HepG2 (cell line): ENCODE measurements at regions not wholly inside any gene's neighbourhood (a gene's known extent, or its start where the extent isn't known, plus 50 kb on each side); places are given as distances from the start of the nearest gene placed in this dataset.
A peak's percentile ranks its signal among the peaks of the same experiment; 100 is the strongest.

Source experiments
- ATAC-seq: fragments of 200-7000 bp; cut with Tn5 transposase; 3 replicates; pipeline ENCODE4 v1.9.1; 2020; ENCODE audit warnings: mild to moderate bottlenecking, moderate library complexity
- BruUV-seq: library from RNA; stranded (reverse); fragments of 400-500 nt; replicated peaks from 2 replicates; lab custom pipeline; 2021; lab: Mats Ljungman, UMichigan
- CTCF ChIA-PET: fragments of 300-600 bp; formaldehyde crosslinking; extraction: SDS; loops from one replicate; lab custom pipeline; 2021; ENCODE audit warnings: low total read pairs, inconsistent platforms, low intra/inter-chr PET ratio; lab: Yijun Ruan, JAX
- POLR2A ChIA-PET: fragments of 350-600 bp; sonication (Branson Sonifier 250); formaldehyde crosslinking; loops from one replicate; lab custom pipeline; 2020; ENCODE audit warnings: antibody characterized with exemption, inconsistent platforms; lab: Yijun Ruan, JAX
- DNase-seq: peaks from one replicate; pipeline ENCODE4 v3.0.0-alpha.2; 2015; ENCODE audit warnings: low spot score
- FAIRE-seq: peaks from 3 replicates; lab custom pipeline; 2011; peaks lifted over from hg19 to GRCh38; lab: Jason Lieb, UNC
- H2AFZ ChIP-seq: one replicate; pipeline ENCODE4 v1.6.1; 2011; ENCODE audit warnings: low read length, inconsistent platforms
- H3K27ac ChIP-seq: fragments of 300-600 bp; 3 replicates; pipeline ENCODE4 v1.8.0; 2011; ENCODE audit warnings: mixed run types, mild to moderate bottlenecking, mixed read lengths, low read length, inconsistent platforms; ENCODE audit not compliant: insufficient read depth; ENCODE audit errors: extremely low read length
- H3K27me3 ChIP-seq, 2 experiments: fragments of 200-600 bp in 1 of 2; 2 replicates in 1 of 2; 3 replicates in 1 of 2; pipeline versions ENCODE4 v1.6.0 to v1.8.0; 2011; ENCODE audit warnings: low read length in 2 of 2, mild to moderate bottlenecking in 2 of 2, moderate library complexity in 2 of 2, inconsistent platforms in 1 of 2; ENCODE audit not compliant: insufficient read depth in 2 of 2, control insufficient read depth in 1 of 2
- H3K36me3 ChIP-seq, 2 experiments: fragments of 200-600 bp in 1 of 2; replicated peaks in 1 of 2; 2 replicates in 1 of 2; 3 replicates in 1 of 2; pipeline versions ENCODE4 v1.5.1 to v1.8.0; 2011; ENCODE audit warnings: low read length in 2 of 2, inconsistent platforms in 1 of 2; ENCODE audit not compliant: insufficient read depth in 2 of 2, control insufficient read depth in 1 of 2
- H3K4me1 ChIP-seq: 2 replicates; pipeline ENCODE4 v1.5.1; 2012; ENCODE audit warnings: low read length, inconsistent platforms; ENCODE audit not compliant: insufficient read depth
- H3K4me2 ChIP-seq: 2 replicates; pipeline ENCODE4 v1.6.0; 2011; ENCODE audit warnings: low read depth, low read length, inconsistent platforms
- H3K4me3 ChIP-seq, 3 experiments: fragments of 200-600 bp in 1 of 3; sonication (generic), shearing (Covaris generic) in 1 of 3; replicated peaks in 1 of 3; 2 replicates each; pipeline ENCODE4 v1.5.1; 2011 to 2016; ENCODE audit warnings: low read length in 3 of 3, inconsistent platforms in 2 of 3, low read depth in 2 of 3, mild to moderate bottlenecking in 2 of 3, control low read depth in 1 of 3, mixed read lengths in 1 of 3; ENCODE audit not compliant: insufficient read depth in 1 of 3
- H3K79me2 ChIP-seq: one replicate; pipeline ENCODE4 v1.6.1; 2011; ENCODE audit warnings: low read length, inconsistent platforms; ENCODE audit not compliant: insufficient read depth
- H3K9ac ChIP-seq: 2 replicates; pipeline ENCODE4 v1.6.0; 2011; ENCODE audit warnings: mild to moderate bottlenecking, low read depth, low read length, inconsistent platforms; ENCODE audit not compliant: insufficient read depth
- H3K9me3 ChIP-seq: 2 replicates; pipeline ENCODE4 v1.5.1; 2012; ENCODE audit warnings: mild to moderate bottlenecking, low read length
- H4K20me1 ChIP-seq: 2 replicates; pipeline ENCODE4 v1.6.0; 2011; ENCODE audit warnings: inconsistent platforms, mild to moderate bottlenecking, low read length, moderate library complexity; ENCODE audit not compliant: insufficient read depth
- CENPT ChIP-seq: sonication (generic); formaldehyde crosslinking; IDR thresholded peaks from 2 replicates; pipeline ENCODE4 v1.8.0; 2022; ENCODE audit warnings: low read depth, mild to moderate bottlenecking, moderate library complexity, missing genetic modification reagents
- KDM2A ChIP-seq: sonication (generic); formaldehyde crosslinking; IDR thresholded peaks from 2 replicates; pipeline ENCODE4 v1.4.0; 2020; ENCODE audit warnings: low read depth, missing genetic modification reagents, borderline replicate concordance
- KLF11 ChIP-seq: IDR thresholded peaks from 2 replicates; pipeline ENCODE4 v1.6.1; 2016; ENCODE audit warnings: missing compliant biosample characterization
- MAFK ChIP-seq, 2 experiments: IDR thresholded peaks in 1 of 2; conservative IDR thresholded peaks in 1 of 2; 2 replicates each; pipeline ENCODE4 v1.6.1; 2011; ENCODE audit warnings: improper control_type of control experiment in 2 of 2, low read length in 2 of 2
- ZNF142 ChIP-seq: sonication (generic); formaldehyde crosslinking; IDR thresholded peaks from 2 replicates; pipeline ENCODE4 v1.4.0; 2020; ENCODE audit warnings: missing genetic modification reagents
- ZNF264 ChIP-seq: sonication (generic); formaldehyde crosslinking; IDR thresholded peaks from 2 replicates; pipeline ENCODE4 v1.4.0; 2020; ENCODE audit warnings: missing genetic modification reagents
- ZNF660 ChIP-seq: sonication (generic); formaldehyde crosslinking; IDR thresholded peaks from 2 replicates; pipeline ENCODE4 v1.5.1; 2020; ENCODE audit warnings: mild to moderate bottlenecking, low read depth, missing genetic modification reagents, borderline replicate concordance
- WGBS: methylation state at CpG from one replicate; pipeline ENCODE4 v1.1.6; 2017; ENCODE audit warnings: low lambda C conversion rate; 5-methylcytosine and 5-hydroxymethylcytosine counted together
- in situ Hi-C: cut with HindIII; loops from 2 replicates; pipeline ENCODE4 v1.10.0; 2017; ENCODE audit warnings: low pct_unique_long_range_greater_than_20kb; ENCODE audit not compliant: extremely low pct_ligation_motif_present
- intact Hi-C: fragments of 100-400 bp; cut with micrococcal nuclease; formaldehyde crosslinking; loops from one replicate; pipeline ENCODE4 v1.10.0; 2022; ENCODE audit not compliant: unreplicated experiment

GRCh38 chr7:32279500-32279899 is 209.3 kb upstream of the PDE1C start:
- DNase-seq: no peak
- intact Hi-C loops (no loop called here), in situ Hi-C loops (no loop called here)
- Histone ChIP-seq H3K9ac (no peak overlapping the region), H3K79me2 (no peaks in the 10 kb centered on the region), H3K4me3 (no peak overlapping the region), H2AFZ (no peak overlapping the region), H3K36me3 (no peaks in the 10 kb centered on the region), H3K27ac (no peak overlapping the region), H3K9me3 (no peaks in the 10 kb centered on the region), H3K4me1 (no peaks in the 10 kb centered on the region), H3K4me2 (no peak overlapping the region), H4K20me1 (no peaks in the 10 kb centered on the region), H3K27me3 (no peaks in the 10 kb centered on the region)
- 0% methylated on average over 1 of the region's 1 CpG for WGBS
- peak in 1 of 2 experiments; percentile 37; a peak in 2 of 4 replicates for TF ChIP-seq MAFK (conservative IDR thresholded peaks at IDR 0.05 in 1 of 2, IDR thresholded peaks at IDR 0.05 in 1 of 2; ENCODE audit: low read length in 2 of 2)
- no peak for TF ChIP-seq ZNF264 (CRISPR knock-in tag)
- ChIA-PET POLR2A (no interaction called here), CTCF (no interaction called here)
- ATAC-seq: no peak
- no TSS peak for BruUV-seq
- no peak for FAIRE-seq

- no peaks in the 10 kb centered on the region for H3K9me3 ChIP-seq
- ATAC-seq (no peak), DNase-seq (no peak), FAIRE-seq (no peak)
- intact Hi-C loops (no loop called here), in situ Hi-C loops (no loop called here)
- no peaks in the 10 kb centered on the region for H3K36me3 ChIP-seq
- POLR2A ChIA-PET: no interaction called here
- no TSS peak for BruUV-seq
- no peaks in the 10 kb centered on the region for H3K79me2 ChIP-seq
- 0% methylated on average over 3 of the region's 3 CpGs for WGBS
- H3K9ac ChIP-seq: no peak overlapping the region
- H3K4me1 ChIP-seq: no peaks in the 10 kb centered on the region
- no peaks in the 10 kb centered on the region for H3K27me3 ChIP-seq
- CTCF ChIA-PET: no interaction called here
- no peak overlapping the region for H3K27ac ChIP-seq
- no peak overlapping the region for H3K4me3 ChIP-seq
- no peak for TF ChIP-seq CENPT (CRISPR knock-in tag)
- no peak for TF ChIP-seq KLF11 (CRISPR knock-in tag)
- no peak for TF ChIP-seq ZNF660 (CRISPR knock-in tag)
- TF ChIP-seq KDM2A (CRISPR knock-in tag): no peak
- TF ChIP-seq ZNF142 (CRISPR knock-in tag): no peak
- H2AFZ ChIP-seq: no peak overlapping the region
- H3K4me2 ChIP-seq: no peak overlapping the region
- no peaks in the 10 kb centered on the region for H4K20me1 ChIP-seq
Observed at GRCh38 chr7:32275216-32276009, 205.2 kb upstream of the PDE1C start.
